ENCODE measurements at regions not wholly inside any gene's neighbourhood (a gene's known extent, or its start where the extent isn't known, plus 50 kb on each side); places are given as distances from the start of the nearest gene placed in this dataset.

GRCh38 chr5:124195411-124195810, 551.0 kb downstream of the ZNF608 start:
- no peak for TF ChIP-seq EP300 (IDR thresholded peaks at IDR 0.05; ENCODE audit: low read depth in 2 of 2, low read length in 2 of 2)
- no peak for TF ChIP-seq EP300 (CRISPR knock-in tag; IDR thresholded peaks at IDR 0.05; ENCODE audit: borderline replicate concordance)
- no peak for TF ChIP-seq BRD4 (CRISPR knock-in tag; IDR thresholded peaks at IDR 0.05)
- TF ChIP-seq, protein P1, sequence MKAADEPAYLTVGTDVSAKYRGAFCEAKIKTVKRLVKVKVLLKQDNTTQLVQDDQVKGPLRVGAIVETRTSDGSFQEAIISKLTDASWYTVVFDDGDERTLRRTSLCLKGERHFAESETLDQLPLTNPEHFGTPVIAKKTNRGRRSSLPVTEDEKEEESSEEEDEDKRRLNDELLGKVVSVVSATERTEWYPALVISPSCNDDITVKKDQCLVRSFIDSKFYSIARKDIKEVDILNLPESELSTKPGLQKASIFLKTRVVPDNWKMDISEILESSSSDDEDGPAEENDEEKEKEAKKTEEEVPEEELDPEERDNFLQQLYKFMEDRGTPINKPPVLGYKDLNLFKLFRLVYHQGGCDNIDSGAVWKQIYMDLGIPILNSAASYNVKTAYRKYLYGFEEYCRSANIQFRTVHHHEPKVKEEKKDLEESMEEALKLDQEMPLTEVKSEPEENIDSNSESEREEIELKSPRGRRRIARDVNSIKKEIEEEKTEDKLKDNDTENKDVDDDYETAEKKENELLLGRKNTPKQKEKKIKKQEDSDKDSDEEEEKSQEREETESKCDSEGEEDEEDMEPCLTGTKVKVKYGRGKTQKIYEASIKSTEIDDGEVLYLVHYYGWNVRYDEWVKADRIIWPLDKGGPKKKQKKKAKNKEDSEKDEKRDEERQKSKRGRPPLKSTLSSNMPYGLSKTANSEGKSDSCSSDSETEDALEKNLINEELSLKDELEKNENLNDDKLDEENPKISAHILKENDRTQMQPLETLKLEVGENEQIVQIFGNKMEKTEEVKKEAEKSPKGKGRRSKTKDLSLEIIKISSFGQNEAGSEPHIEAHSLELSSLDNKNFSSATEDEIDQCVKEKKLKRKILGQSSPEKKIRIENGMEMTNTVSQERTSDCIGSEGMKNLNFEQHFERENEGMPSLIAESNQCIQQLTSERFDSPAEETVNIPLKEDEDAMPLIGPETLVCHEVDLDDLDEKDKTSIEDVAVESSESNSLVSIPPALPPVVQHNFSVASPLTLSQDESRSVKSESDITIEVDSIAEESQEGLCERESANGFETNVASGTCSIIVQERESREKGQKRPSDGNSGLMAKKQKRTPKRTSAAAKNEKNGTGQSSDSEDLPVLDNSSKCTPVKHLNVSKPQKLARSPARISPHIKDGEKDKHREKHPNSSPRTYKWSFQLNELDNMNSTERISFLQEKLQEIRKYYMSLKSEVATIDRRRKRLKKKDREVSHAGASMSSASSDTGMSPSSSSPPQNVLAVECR (CRISPR knock-in tag; IDR thresholded peaks at IDR 0.05; ENCODE audit: borderline replicate concordance) = no peak
- TF ChIP-seq PHF8 (CRISPR knock-in tag; IDR thresholded peaks at IDR 0.05) = no peak
- no peak for TF ChIP-seq NPAS2 (CRISPR knock-in tag; IDR thresholded peaks at IDR 0.05; ENCODE audit: borderline replicate concordance)
- TF ChIP-seq, protein P2, sequence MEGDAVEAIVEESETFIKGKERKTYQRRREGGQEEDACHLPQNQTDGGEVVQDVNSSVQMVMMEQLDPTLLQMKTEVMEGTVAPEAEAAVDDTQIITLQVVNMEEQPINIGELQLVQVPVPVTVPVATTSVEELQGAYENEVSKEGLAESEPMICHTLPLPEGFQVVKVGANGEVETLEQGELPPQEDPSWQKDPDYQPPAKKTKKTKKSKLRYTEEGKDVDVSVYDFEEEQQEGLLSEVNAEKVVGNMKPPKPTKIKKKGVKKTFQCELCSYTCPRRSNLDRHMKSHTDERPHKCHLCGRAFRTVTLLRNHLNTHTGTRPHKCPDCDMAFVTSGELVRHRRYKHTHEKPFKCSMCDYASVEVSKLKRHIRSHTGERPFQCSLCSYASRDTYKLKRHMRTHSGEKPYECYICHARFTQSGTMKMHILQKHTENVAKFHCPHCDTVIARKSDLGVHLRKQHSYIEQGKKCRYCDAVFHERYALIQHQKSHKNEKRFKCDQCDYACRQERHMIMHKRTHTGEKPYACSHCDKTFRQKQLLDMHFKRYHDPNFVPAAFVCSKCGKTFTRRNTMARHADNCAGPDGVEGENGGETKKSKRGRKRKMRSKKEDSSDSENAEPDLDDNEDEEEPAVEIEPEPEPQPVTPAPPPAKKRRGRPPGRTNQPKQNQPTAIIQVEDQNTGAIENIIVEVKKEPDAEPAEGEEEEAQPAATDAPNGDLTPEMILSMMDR (CRISPR knock-in tag; IDR thresholded peaks at IDR 0.05) = no peak
- TF ChIP-seq MED13 (CRISPR knock-in tag; IDR thresholded peaks at IDR 0.05) = no peak
- no peak for TF ChIP-seq MAZ (IDR thresholded peaks at IDR 0.05; ENCODE audit: borderline replicate concordance, low read depth, low read length)
- no peak for TF ChIP-seq MAZ (CRISPR knock-in tag; IDR thresholded peaks at IDR 0.05; ENCODE audit: low read depth)
- TF ChIP-seq ARID2 (CRISPR knock-in tag; IDR thresholded peaks at IDR 0.05; ENCODE audit: borderline replicate concordance) = no peak
- TF ChIP-seq PRPF4 (IDR thresholded peaks at IDR 0.05; ENCODE audit: low read depth, low read length, poor library complexity, severe bottlenecking) = no peak
- TF ChIP-seq GTF2F1 (IDR thresholded peaks at IDR 0.05; ENCODE audit: low read length) = no peak
